Keratinocyte (primary cell): ENCODE measurements at regions not wholly inside any gene's neighbourhood (a gene's known extent, or its start where the extent isn't known, plus 50 kb on each side); places are given as distances from the start of the nearest gene placed in this dataset.

ENCODE experiments used
- DNase-seq: peaks from one replicate; pipeline ENCODE4 v3.0.0-alpha.2; 2011; ENCODE audit warnings: low read depth, missing footprints, low spot score
- FAIRE-seq: peaks from 2 replicates; lab custom pipeline; 2011; peaks lifted over from hg19 to GRCh38; lab: Jason Lieb, UNC
- H2AFZ ChIP-seq: 2 replicates; pipeline ENCODE4 v1.6.0; 2012; ENCODE audit warnings: low read length, control low read depth, inconsistent platforms; ENCODE audit not compliant: control insufficient read depth
- H3K27ac ChIP-seq: 2 replicates; pipeline ENCODE4 v1.5.1; 2011; ENCODE audit warnings: low read length; ENCODE audit not compliant: control insufficient read depth, insufficient read depth
- H3K27me3 ChIP-seq: 3 replicates; pipeline ENCODE4 v1.6.0; 2011; ENCODE audit warnings: low read length; ENCODE audit not compliant: control insufficient read depth, insufficient read depth; ENCODE audit errors: extremely low read depth
- H3K36me3 ChIP-seq, 2 experiments: 2 replicates in 1 of 2; 3 replicates in 1 of 2; pipeline ENCODE4 v1.5.1; 2011; ENCODE audit warnings: low read length in 2 of 2, mild to moderate bottlenecking in 1 of 2; ENCODE audit not compliant: control insufficient read depth in 2 of 2, insufficient read depth in 2 of 2; ENCODE audit errors: extremely low read depth in 1 of 2
- H3K4me1 ChIP-seq: 3 replicates; pipeline ENCODE4 v1.5.1; 2011; ENCODE audit warnings: low read length; ENCODE audit not compliant: control insufficient read depth, insufficient read depth; ENCODE audit errors: extremely low read depth
- H3K4me2 ChIP-seq: 3 replicates; pipeline ENCODE4 v1.6.0; 2011; ENCODE audit warnings: low read depth, low read length; ENCODE audit not compliant: control insufficient read depth, insufficient read depth; ENCODE audit errors: extremely low read depth
- H3K4me3 ChIP-seq, 3 experiments: fragments of 200-600 bp in 1 of 3; sonication (generic) in 1 of 3; 2 replicates in 2 of 3; 3 replicates in 1 of 3; pipeline ENCODE4 v1.5.1; 2011 to 2016; ENCODE audit warnings: low read length in 3 of 3, mild to moderate bottlenecking in 3 of 3, control low read depth in 2 of 3, inconsistent platforms in 1 of 3, low read depth in 1 of 3, mixed read lengths in 1 of 3, mixed run types in 1 of 3, moderate library complexity in 1 of 3; ENCODE audit not compliant: control insufficient read depth in 2 of 3, insufficient read depth in 2 of 3; ENCODE audit errors: extremely low read depth in 1 of 3
- H3K79me2 ChIP-seq: 2 replicates; pipeline ENCODE4 v1.6.0; 2012; ENCODE audit warnings: low read length; ENCODE audit not compliant: control insufficient read depth, insufficient read depth
- H3K9ac ChIP-seq: 3 replicates; pipeline ENCODE4 v1.6.0; 2011; ENCODE audit warnings: low read length; ENCODE audit not compliant: control insufficient read depth, insufficient read depth; ENCODE audit errors: extremely low read depth
- H3K9me1 ChIP-seq: 3 replicates; pipeline ENCODE4 v1.6.0; 2011; ENCODE audit warnings: low read length; ENCODE audit not compliant: control insufficient read depth, insufficient read depth; ENCODE audit errors: extremely low read depth
- H3K9me3 ChIP-seq: 2 replicates; pipeline ENCODE4 v1.5.1; 2012; ENCODE audit warnings: low read depth, low read length; ENCODE audit not compliant: control insufficient read depth
- H4K20me1 ChIP-seq: 3 replicates; pipeline ENCODE4 v1.6.0; 2011; ENCODE audit warnings: low read length; ENCODE audit not compliant: control insufficient read depth, insufficient read depth; ENCODE audit errors: extremely low read depth
- EZH2 ChIP-seq: IDR thresholded peaks from one replicate; pipeline ENCODE4 v1.6.1; 2012; ENCODE audit warnings: inconsistent platforms, mild to moderate bottlenecking, low read length, moderate library complexity
- dilution Hi-C: fragments of 300-500 bp; cut with MboI; formaldehyde crosslinking; loops from one replicate; pipeline ENCODE4 v1.7.0; 2020; ENCODE audit warnings: low sequenced_read_pairs; ENCODE audit not compliant: extremely low pct_ligation_motif_present
- TF ChIP-seq, protein P1 (sequence below), 3 experiments: IDR thresholded peaks in 1 of 3; conservative IDR thresholded peaks in 1 of 3; optimal IDR thresholded peaks in 1 of 3; 2 replicates in 2 of 3; 3 replicates in 1 of 3; pipeline versions ENCODE3 to v1.5.1; 2011; ENCODE audit warnings: low read length in 3 of 3, mild to moderate bottlenecking in 3 of 3, moderate library complexity in 2 of 3, control low read depth in 1 of 3, inconsistent platforms in 1 of 3; ENCODE audit not compliant: insufficient read depth in 2 of 3; ENCODE audit errors: extremely low read depth in 1 of 3

DNA sequence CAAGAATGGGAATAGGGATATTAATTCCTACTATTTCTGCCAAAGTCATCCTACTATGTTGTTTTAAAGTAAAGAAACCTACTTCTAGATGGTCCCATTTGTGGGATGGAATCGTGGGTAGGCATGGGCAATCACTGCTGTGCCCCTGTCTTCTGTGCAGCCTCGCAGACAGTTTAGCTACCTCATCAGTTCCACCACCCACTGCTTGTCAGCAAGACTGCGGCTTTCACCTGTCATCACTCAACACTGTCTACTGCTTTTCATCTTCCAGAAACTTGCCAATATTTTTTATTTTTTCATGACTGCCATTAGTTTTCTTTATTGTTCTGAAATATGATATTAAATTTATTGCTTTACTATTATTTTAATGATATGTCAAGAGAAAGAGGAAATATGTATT, 368.1 kb upstream of the KYNU start:
- Histone ChIP-seq H3K79me2 (no peaks in the 10 kb centered on the region), H3K4me1 (no peaks in the 10 kb centered on the region), H3K9ac (no peak overlapping the region), H3K27ac (no peak overlapping the region), H3K9me3 (no peaks in the 10 kb centered on the region), H2AFZ (no peak overlapping the region), H3K27me3 (no peaks in the 10 kb centered on the region), H3K36me3 (no peaks in the 10 kb centered on the region), H3K9me1 (no peaks in the 10 kb centered on the region), H4K20me1 (no peaks in the 10 kb centered on the region), H3K4me2 (no peak overlapping the region), H3K4me3 (no peak overlapping the region)
- FAIRE-seq = no peak
- TF ChIP-seq EZH2 = no peak
- TF ChIP-seq, protein P1, sequence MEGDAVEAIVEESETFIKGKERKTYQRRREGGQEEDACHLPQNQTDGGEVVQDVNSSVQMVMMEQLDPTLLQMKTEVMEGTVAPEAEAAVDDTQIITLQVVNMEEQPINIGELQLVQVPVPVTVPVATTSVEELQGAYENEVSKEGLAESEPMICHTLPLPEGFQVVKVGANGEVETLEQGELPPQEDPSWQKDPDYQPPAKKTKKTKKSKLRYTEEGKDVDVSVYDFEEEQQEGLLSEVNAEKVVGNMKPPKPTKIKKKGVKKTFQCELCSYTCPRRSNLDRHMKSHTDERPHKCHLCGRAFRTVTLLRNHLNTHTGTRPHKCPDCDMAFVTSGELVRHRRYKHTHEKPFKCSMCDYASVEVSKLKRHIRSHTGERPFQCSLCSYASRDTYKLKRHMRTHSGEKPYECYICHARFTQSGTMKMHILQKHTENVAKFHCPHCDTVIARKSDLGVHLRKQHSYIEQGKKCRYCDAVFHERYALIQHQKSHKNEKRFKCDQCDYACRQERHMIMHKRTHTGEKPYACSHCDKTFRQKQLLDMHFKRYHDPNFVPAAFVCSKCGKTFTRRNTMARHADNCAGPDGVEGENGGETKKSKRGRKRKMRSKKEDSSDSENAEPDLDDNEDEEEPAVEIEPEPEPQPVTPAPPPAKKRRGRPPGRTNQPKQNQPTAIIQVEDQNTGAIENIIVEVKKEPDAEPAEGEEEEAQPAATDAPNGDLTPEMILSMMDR (optimal IDR thresholded peaks at IDR 0.05 in 1 of 3, IDR thresholded peaks at IDR 0.05 in 1 of 3, conservative IDR thresholded peaks at IDR 0.05 in 1 of 3; ENCODE audit: extremely low read depth in 1 of 3, insufficient read depth in 2 of 3, low read length in 3 of 3) = no peak
- DNase-seq = no peak
- dilution Hi-C loops = no loop called here

- Histone ChIP-seq H3K36me3 (no peaks in the 10 kb centered on the region), H3K4me3 (no peak overlapping the region), H3K9ac (no peak overlapping the region), H3K4me1 (no peaks in the 10 kb centered on the region), H3K27me3 (no peaks in the 10 kb centered on the region), H2AFZ (no peak overlapping the region), H3K9me1 (no peaks in the 10 kb centered on the region), H4K20me1 (no peaks in the 10 kb centered on the region), H3K79me2 (no peaks in the 10 kb centered on the region), H3K9me3 (no peaks in the 10 kb centered on the region), H3K4me2 (no peak overlapping the region), H3K27ac (no peak overlapping the region)
- dilution Hi-C loops = no loop called here
- TF ChIP-seq, protein P1 (optimal IDR thresholded peaks at IDR 0.05 in 1 of 3, IDR thresholded peaks at IDR 0.05 in 1 of 3, conservative IDR thresholded peaks at IDR 0.05 in 1 of 3; ENCODE audit: extremely low read depth in 1 of 3, insufficient read depth in 2 of 3, low read length in 3 of 3) = no peak
- no peak for TF ChIP-seq EZH2
- no peak for DNase-seq
- FAIRE-seq = no peak
These were observed 372.7 kb upstream of the KYNU start for GRCh38 chr2:142504754-142505153.
